HUDEP-2 (cell line): ENCODE measurements at regions not wholly inside any gene's neighbourhood (a gene's known extent, or its start where the extent isn't known, plus 50 kb on each side); places are given as distances from the start of the nearest gene placed in this dataset.

Experiments
- DNase-seq, 76 experiments: peaks; one replicate each; lab custom pipeline; 2025; ENCODE audit not compliant: unreplicated experiment in 76 of 76; lab: John Stamatoyannopoulos, UW

DNA sequence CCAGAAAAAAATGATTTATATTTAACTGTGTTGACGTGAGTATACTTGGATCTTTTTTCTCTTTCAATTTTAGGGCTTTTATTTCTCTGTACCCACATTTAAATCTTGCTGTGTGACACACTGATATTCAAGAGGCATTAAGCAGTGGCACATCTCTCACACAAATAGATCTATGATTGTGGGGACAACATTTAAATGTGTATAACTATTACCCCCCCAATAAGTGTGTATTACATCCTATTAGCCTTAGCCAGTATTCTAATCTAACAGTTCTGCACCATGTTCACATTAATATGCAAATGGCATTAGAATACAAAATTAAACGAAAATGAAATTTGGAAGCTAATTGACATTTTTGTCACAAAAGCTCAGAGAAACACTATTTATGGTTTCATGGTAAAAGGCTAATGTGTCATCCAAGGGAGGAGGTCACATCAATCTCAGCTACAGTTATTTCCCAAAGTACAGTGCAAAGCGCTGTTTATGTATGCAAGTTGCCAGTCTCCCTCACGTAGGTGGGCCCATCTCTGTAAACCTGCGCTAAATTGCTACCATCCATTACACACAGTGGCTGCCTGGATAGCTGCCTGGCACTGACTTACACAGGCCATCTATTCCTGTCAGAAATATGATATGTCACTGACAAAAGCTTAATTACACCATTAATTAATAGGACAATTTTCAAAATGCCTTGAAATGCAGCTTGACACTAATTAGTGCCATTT is 984.7 kb upstream of the PCDH9 start:
- no peak for DNase-seq

DNA sequence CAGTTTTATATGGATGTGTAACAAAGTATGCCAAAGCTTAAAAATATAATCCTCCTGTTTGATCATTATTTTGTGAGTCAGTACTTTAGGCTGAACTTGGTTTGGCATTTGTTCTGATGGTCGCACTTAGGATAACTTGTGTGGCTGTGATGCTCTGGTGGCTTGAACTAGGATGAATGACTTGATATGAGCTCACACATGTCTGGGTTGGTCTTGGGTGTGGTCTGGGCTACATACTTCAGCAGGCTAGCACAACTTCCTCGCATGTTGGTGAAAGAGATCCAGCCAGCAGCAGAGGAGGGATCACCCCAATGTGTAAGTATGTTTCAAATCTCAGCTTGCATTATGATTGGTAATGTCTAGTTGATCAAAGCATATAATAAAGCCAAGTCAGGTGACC is 969.1 kb upstream of the PCDH9 start:
- DNase-seq = no peak

GRCh38 chr13:68190818-68191217 is 960.7 kb upstream of the PCDH9 start:
- peak in 40 of 76 experiments; percentile 1 to 70 (median 20) for DNase-seq

DNA sequence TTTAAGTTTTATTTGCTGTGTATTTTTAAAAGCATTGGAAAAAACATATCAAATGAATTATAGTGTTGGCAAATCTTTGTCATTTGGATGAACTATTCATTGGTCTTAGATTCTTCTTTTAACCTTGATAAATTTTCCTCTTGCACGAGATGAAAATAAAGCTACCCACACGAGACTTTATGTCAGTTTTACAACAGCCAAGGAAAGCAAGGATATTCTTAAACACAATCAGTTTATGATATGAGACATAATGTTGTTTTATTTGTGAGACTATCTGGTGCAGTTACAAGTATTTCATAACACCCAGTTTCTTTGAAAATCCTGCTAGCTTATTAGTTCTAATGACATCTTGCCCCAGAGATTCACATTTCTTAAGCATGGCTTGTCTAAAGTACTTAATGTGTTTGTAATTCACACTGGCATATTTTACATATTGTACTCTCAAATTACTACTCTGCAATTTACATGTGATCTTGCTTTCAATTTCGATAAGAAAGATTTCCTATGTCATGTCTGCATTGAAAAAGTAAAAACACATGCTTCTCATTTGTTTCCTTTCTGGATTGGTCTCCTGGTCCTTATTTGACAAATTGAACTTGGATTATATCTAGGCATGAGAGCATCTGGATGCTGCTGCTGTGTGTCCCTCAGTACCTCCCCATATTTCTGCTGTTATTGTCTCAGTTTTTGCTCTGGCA is 955.5 kb upstream of the PCDH9 start:
- DNase-seq = no peak

DNA sequence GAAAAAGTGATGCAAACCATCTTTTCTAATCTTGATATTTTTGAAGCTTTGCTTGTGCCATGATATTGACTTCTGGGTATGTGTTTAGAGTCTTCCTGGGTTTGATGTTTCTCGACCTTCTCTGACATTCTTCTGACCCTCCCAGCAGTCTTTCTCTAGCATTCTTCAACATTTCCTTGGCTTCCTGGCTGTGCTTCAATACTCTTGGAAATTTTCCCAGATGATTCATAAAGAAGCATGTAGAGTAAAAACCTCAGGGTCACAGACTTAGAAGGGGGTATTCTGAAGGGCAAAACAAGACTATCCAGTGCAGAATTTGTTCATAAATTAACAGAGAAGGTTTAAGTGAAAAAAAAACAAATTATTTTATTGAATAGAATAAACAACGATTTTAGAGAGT is 946.3 kb upstream of the PCDH9 start:
- no peak for DNase-seq

DNA sequence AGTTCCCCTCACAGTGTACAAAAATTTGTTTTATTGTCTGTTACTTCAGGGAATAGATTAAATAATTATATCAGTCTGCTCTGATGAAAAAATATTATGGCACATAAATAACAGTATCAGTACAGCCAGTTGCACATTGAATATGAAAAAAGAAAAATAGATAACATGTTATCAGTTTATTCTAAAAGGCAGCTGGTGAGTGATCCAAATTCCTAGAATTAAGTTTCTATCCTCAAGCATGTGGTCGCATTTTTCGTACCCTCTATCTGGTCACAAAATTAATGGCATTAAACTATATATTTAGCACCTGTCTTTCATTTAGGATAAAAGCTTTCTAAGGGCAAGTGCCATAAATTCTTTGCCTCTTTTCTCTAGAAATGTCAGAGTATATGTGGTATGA is 944.8 kb upstream of the PCDH9 start:
- peak in 11 of 76 experiments; percentile 6 to 51 (median 17) for DNase-seq

DNA sequence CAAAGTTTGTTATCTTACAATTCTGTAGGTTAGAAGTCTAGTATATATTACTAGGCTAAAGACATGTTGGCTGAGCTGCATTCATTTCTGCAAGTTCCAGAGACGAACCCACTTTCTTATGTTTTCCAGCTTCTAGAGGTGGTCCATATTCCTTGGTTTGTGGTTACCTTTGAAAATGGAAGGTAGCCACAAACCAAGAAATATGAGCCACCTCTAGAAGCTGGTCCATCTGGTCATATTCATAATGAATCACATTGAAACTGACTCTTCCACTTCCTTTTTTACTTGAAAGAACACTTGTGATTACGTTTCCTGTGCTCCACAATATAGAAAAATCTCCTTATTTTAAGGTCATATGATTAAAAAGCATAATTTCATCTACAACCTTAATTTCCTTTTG is 943.0 kb upstream of the PCDH9 start:
- no peak for DNase-seq

GRCh38 chr13:68170961-68171360 is 940.8 kb upstream of the PCDH9 start:
- no peak for DNase-seq

- no peak for DNase-seq
Measured at GRCh38 chr13:68168448-68168847, 938.3 kb upstream of the PCDH9 start.

- no peak for DNase-seq
Measured at GRCh38 chr13:68160466-68160865, 930.3 kb upstream of the PCDH9 start.

DNA sequence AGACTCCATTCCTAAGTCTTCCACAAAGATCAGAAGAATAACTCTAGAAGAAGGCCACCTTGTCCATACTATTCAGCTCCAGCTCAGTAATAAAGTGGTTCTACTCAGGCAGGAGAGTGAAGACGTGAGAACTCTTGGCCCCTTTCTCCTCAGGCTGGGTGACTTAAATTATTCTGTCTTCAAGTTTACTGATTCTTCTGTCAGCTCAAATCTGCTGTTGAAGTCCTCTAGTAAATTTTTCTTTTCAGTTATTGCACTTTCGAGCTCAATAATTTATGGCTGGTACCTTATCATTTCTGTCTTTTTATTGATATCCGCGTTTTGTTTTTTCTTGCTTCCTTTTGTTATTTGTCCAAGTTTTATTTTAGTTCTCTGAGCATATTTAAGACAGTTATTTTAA is 922.3 kb upstream of the PCDH9 start:
- no peak for DNase-seq

GRCh38 chr13:68145852-68146251 is 915.7 kb upstream of the PCDH9 start:
- no peak for DNase-seq

GRCh38 chr13:68128297-68128915 is 898.3 kb upstream of the PCDH9 start:
- no peak for DNase-seq

DNA sequence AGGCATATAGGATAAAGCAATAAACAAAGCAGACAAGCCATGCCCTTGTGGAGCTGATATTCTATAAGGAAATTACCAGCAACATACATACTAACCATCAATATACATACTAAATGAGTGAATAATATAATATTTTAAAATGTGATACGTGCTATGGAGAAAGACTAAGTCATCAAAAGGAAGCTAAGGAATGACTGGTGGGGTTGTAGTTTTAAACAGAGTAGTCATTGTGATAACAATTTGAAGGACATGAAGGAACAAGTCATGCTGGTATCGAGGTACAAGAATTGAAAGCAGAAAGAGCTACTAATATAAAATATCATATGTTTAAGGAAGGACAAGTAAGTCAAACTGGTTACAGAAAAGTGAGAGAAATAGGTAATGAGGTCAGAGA is 894.9 kb upstream of the PCDH9 start:
- no peak for DNase-seq

DNA sequence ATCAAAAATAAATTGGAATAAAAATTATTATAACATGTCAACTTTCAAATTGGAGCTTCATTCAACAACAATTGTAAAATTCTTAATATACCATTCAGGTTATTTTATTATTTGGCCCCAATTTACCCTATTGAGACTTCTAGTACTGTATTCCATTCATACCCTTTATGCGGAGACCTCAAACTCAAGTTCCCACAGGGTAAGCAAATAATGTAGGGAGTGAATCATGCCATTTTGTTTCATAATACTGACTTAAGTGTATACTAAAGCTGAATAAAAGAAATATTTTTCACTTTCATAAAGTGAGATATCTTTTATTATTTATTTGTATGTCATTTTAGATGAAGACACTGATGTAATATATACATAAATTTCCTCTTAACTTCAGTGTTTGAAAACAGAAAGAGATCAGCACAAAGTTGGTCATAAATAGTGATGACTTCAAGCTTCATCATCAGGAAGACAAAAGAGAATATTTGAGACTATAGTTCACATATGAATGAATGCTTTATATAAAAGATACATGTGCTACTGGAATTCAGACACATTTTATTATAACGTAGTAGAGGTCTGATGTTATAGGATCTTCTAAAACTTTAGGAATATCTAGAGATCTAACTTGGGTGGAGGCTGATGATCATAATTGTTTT is 894.4 kb upstream of the PCDH9 start:
- DNase-seq = no peak

DNA sequence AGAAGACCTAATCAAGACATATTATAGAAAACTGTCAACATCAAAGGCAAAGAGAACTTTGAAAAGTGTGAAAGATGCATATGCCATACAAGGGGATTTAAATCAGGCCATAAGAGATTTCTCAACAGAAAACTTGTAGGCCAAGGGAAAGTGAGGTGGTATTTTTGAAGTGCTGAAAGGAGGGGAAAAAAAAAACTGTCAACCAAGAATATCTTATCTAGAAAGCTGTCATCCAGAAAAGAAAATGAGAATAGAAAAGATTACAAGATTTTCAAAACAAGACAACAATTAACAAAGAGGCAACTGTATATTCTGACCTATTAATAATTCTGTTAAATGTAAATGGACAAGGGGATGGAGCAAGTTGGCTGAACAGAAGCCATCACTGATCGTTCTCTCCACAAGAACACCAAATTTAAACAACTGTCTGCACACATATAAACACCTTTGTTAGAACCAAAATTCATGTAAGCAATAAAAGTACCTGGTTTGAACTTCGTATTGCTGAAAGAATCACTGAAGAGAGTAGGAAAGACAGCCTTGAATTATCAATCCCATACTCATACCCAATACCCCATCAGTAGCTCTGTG is 880.1 kb upstream of the PCDH9 start:
- no peak for DNase-seq

DNA sequence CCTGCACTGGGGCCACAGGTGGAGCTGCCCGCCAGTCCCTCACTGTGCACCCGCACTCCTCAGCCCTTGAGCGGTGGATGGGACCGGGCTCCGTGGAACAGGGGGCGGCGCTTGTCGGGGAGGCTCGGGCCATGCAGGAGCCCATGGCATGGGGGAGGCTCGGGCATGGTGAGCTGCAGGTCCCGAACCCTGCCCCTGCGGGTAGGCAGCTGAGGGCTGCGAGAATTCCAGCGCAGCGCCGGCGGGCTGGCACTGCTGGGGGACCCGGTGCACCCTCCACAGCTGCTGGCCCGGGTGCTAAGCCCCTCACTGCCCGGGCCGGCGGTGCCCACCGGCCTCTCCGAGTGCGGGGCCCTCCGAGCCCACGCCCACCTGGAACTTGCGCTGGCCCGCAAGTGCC is 877.5 kb upstream of the PCDH9 start:
- DNase-seq = no peak

DNA sequence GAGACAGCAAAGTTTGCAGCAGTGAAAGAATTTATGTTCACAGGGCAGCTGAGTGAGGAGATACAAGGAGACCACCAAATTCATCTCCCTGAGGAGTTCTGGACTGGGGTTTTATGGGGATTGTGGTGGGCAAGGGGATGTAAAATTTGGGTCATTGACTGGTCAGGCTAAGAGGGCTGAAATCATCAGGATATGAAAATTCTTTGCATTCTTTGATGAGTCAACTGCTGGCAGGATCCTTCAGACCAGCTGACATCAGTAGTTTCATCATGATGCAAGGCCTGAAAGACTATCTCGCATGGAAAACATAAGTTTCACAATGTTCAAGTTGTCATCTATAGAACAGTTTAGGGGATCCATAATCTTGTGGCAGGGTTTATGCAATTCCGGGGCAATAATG is 869.5 kb upstream of the PCDH9 start:
- no peak for DNase-seq

- no peak for DNase-seq
Measured at GRCh38 chr13:68081061-68081460, 850.9 kb upstream of the PCDH9 start.

GRCh38 chr13:68078874-68079273 is 848.7 kb upstream of the PCDH9 start:
- DNase-seq = no peak

GRCh38 chr13:68078469-68078868 is 848.3 kb upstream of the PCDH9 start:
- no peak for DNase-seq
